Neural progenitor cell (in vitro differentiated cells): ENCODE measurements at regions not wholly inside any gene's neighbourhood (a gene's known extent, or its start where the extent isn't known, plus 50 kb on each side); places are given as distances from the start of the nearest gene placed in this dataset.

Source experiments
- DNase-seq: peaks from one replicate; pipeline ENCODE4 v3.0.0-alpha.2; 2016; ENCODE audit warnings: low spot score
- H2AFZ ChIP-seq: fragments of 200-600 bp; sonication (generic); replicated peaks from 2 replicates; pipeline ENCODE4 v1.6.1; 2016; ENCODE audit warnings: antibody characterized with exemption
- H3F3A ChIP-seq: fragments of 200-600 bp; sonication (generic); 2 replicates; pipeline ENCODE4 v1.6.1; 2016; ENCODE audit warnings: antibody characterized with exemption, low read depth
- H3K27ac ChIP-seq: fragments of 200-600 bp; sonication (generic); 2 replicates; pipeline ENCODE4 v1.5.1; 2016; ENCODE audit warnings: mild to moderate bottlenecking
- H3K27me3 ChIP-seq: fragments of 200-600 bp; sonication (generic); 2 replicates; pipeline ENCODE4 v1.6.1; 2016; ENCODE audit warnings: mild to moderate bottlenecking, moderate library complexity
- H3K36me3 ChIP-seq: fragments of 200-600 bp; sonication (generic); 2 replicates; pipeline ENCODE4 v1.5.1; 2016
- H3K4me1 ChIP-seq: fragments of 200-600 bp; sonication (generic); 2 replicates; pipeline ENCODE4 v1.6.1; 2016; ENCODE audit warnings: mixed run types
- H3K4me2 ChIP-seq: fragments of 200-600 bp; sonication (generic); 2 replicates; pipeline ENCODE4 v1.6.1; 2016
- H3K4me3 ChIP-seq: fragments of 200-600 bp; sonication (generic); 2 replicates; pipeline ENCODE4 v1.5.1; 2016
- H3K79me2 ChIP-seq: fragments of 200-600 bp; sonication (generic); 2 replicates; pipeline ENCODE4 v1.6.1; 2016; ENCODE audit warnings: low read depth
- H3K9ac ChIP-seq: fragments of 200-600 bp; sonication (generic); 2 replicates; pipeline ENCODE4 v1.6.1; 2016
- H3K9me3 ChIP-seq: fragments of 200-600 bp; sonication (generic); 2 replicates; pipeline ENCODE4 v1.5.1; 2016; ENCODE audit warnings: low read depth
- H4K20me1 ChIP-seq: fragments of 200-600 bp; sonication (generic); 2 replicates; pipeline ENCODE4 v1.6.1; 2016; ENCODE audit warnings: low read depth
- H3K27ac Mint-ChIP-seq: 3 replicates; pipeline ENCODE4 v1.8.0; 2021; ENCODE audit warnings: mixed read lengths
- H3K27me3 Mint-ChIP-seq: 2 replicates; pipeline ENCODE4 v1.8.0; 2022; ENCODE audit warnings: low read depth, mild to moderate bottlenecking, inconsistent platforms, moderate library complexity, mixed read lengths; ENCODE audit not compliant: insufficient read depth
- H3K36me3 Mint-ChIP-seq: 3 replicates; pipeline ENCODE4 v1.8.0; 2021; ENCODE audit warnings: mixed read lengths
- H3K4me1 Mint-ChIP-seq: 3 replicates; pipeline ENCODE4 v1.8.0; 2021; ENCODE audit warnings: mixed read lengths
- H3K4me3 Mint-ChIP-seq: 3 replicates; pipeline ENCODE4 v1.8.0; 2021; ENCODE audit warnings: mild to moderate bottlenecking, moderate library complexity, mixed read lengths
- H3K9me3 Mint-ChIP-seq: 3 replicates; pipeline ENCODE4 v1.8.0; 2020; ENCODE audit warnings: mixed read lengths
- EZH2 ChIP-seq: fragments of 200-600 bp; sonication (generic); IDR thresholded peaks from 2 replicates; pipeline ENCODE4 v1.6.1; 2017; ENCODE audit warnings: antibody characterized with exemption, mild to moderate bottlenecking, moderate library complexity
- EZH2phosphoT487 ChIP-seq: fragments of 200-600 bp; sonication (generic); IDR thresholded peaks from 2 replicates; pipeline ENCODE4 v1.6.1; 2017; ENCODE audit warnings: antibody characterized with exemption
- TF ChIP-seq, protein P1 (sequence below): fragments of 200-600 bp; sonication (generic); IDR thresholded peaks from 2 replicates; pipeline ENCODE4 v1.5.1; 2017; ENCODE audit warnings: antibody characterized with exemption, mild to moderate bottlenecking

DNA sequence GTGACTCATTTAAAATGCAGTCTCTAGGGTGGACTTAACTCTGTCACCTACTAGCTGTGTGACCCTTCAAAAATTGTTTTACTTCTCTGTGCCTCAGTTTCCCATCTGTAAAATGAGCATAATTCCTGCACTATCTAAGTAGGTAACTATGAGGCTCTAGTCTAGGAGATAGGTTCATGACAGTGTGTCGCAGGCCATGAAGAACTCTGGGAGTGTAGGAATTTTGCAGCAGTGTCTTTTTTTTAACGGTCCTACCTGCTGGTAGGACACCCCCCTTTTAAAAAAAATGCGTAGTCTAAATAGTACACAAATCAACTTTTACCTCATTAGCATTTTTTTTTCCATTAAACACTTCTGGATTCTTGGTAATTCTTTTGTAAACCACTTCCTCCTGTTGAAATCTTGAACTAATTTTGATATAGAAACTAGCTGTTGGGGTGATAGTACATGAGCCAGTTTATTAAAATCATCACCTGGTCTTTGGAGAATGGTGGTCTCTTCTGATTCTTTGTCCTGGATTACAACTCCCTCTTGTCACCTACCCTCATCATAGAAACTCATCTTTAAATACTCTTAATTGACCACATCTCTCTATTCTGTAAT is 86.0 kb upstream of the SLC38A2 start:
- no peak for DNase-seq
- H2AFZ ChIP-seq: no peak overlapping the region
- H3K27me3 Mint-ChIP-seq: no peaks in the 10 kb centered on the region
- H3K4me3 Mint-ChIP-seq: no peak overlapping the region
- TF ChIP-seq EZH2 (no peak), EZH2phosphoT487 (no peak)
- TF ChIP-seq, protein P1, sequence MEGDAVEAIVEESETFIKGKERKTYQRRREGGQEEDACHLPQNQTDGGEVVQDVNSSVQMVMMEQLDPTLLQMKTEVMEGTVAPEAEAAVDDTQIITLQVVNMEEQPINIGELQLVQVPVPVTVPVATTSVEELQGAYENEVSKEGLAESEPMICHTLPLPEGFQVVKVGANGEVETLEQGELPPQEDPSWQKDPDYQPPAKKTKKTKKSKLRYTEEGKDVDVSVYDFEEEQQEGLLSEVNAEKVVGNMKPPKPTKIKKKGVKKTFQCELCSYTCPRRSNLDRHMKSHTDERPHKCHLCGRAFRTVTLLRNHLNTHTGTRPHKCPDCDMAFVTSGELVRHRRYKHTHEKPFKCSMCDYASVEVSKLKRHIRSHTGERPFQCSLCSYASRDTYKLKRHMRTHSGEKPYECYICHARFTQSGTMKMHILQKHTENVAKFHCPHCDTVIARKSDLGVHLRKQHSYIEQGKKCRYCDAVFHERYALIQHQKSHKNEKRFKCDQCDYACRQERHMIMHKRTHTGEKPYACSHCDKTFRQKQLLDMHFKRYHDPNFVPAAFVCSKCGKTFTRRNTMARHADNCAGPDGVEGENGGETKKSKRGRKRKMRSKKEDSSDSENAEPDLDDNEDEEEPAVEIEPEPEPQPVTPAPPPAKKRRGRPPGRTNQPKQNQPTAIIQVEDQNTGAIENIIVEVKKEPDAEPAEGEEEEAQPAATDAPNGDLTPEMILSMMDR: no peak
- no peaks in the 10 kb centered on the region for H3K36me3 Mint-ChIP-seq
- H3K9ac ChIP-seq: no peak overlapping the region
- H3K4me2 ChIP-seq: no peak overlapping the region
- no peaks in the 10 kb centered on the region for H3K36me3 ChIP-seq
- no peaks in the 10 kb centered on the region for H4K20me1 ChIP-seq
- H3K79me2 ChIP-seq: no peaks in the 10 kb centered on the region
- H3K4me1 Mint-ChIP-seq: no peaks in the 10 kb centered on the region
- no peak overlapping the region for H3K27ac Mint-ChIP-seq
- H3K27ac ChIP-seq: no peak overlapping the region
- H3F3A ChIP-seq: no peaks in the 10 kb centered on the region
- H3K9me3 Mint-ChIP-seq: no peaks in the 10 kb centered on the region
- no peak overlapping the region for H3K4me3 ChIP-seq
- H3K4me1 ChIP-seq: no peaks in the 10 kb centered on the region
- no peaks in the 10 kb centered on the region for H3K27me3 ChIP-seq
- H3K9me3 ChIP-seq: no peaks in the 10 kb centered on the region

GRCh38 chr12:46457958-46458357 is 85.4 kb upstream of the SLC38A2 start:
- no peaks in the 10 kb centered on the region for H3K79me2 ChIP-seq
- H3K27ac Mint-ChIP-seq: no peak overlapping the region
- H3K4me3 ChIP-seq: no peak overlapping the region
- no peaks in the 10 kb centered on the region for H4K20me1 ChIP-seq
- no peaks in the 10 kb centered on the region for H3K27me3 Mint-ChIP-seq
- H3K4me1 ChIP-seq: no peaks in the 10 kb centered on the region
- no peak for DNase-seq
- H3K9ac ChIP-seq: no peak overlapping the region
- no peak overlapping the region for H3K27ac ChIP-seq
- TF ChIP-seq, protein P1: no peak
- no peak for TF ChIP-seq EZH2
- TF ChIP-seq EZH2phosphoT487: no peak
- no peaks in the 10 kb centered on the region for H3K9me3 ChIP-seq
- H3K4me3 Mint-ChIP-seq: no peak overlapping the region
- H3K36me3 ChIP-seq: no peaks in the 10 kb centered on the region
- no peaks in the 10 kb centered on the region for H3K27me3 ChIP-seq
- no peaks in the 10 kb centered on the region for H3K36me3 Mint-ChIP-seq
- no peaks in the 10 kb centered on the region for H3F3A ChIP-seq
- no peak overlapping the region for H2AFZ ChIP-seq
- H3K4me2 ChIP-seq: no peak overlapping the region
- no peaks in the 10 kb centered on the region for H3K4me1 Mint-ChIP-seq
- no peaks in the 10 kb centered on the region for H3K9me3 Mint-ChIP-seq

GRCh38 chr12:46456356-46457334 is 84.1 kb upstream of the SLC38A2 start:
- H3K4me2 ChIP-seq: no peak overlapping the region

More at GRCh38 chr12:46456356-46457334, 84.1 kb upstream of the SLC38A2 start:
- H4K20me1 ChIP-seq: no peaks in the 10 kb centered on the region
- no peaks in the 10 kb centered on the region for H3K79me2 ChIP-seq
- Mint-ChIP-seq H3K4me1 (peaks cover 2% of the 10 kb centered on the region), H3K27ac (no peak overlapping the region), H3K9me3 (no peaks in the 10 kb centered on the region), H3K27me3 (peaks cover 3% of the 10 kb centered on the region), H3K36me3 (no peaks in the 10 kb centered on the region), H3K4me3 (no peak overlapping the region)
- H2AFZ ChIP-seq: no peak overlapping the region
- peaks cover 5% of the 10 kb centered on the region for H3K4me1 ChIP-seq
- H3K9ac ChIP-seq: no peak overlapping the region
- H3K4me3 ChIP-seq: no peak overlapping the region
- H3F3A ChIP-seq: no peaks in the 10 kb centered on the region
- no peaks in the 10 kb centered on the region for H3K27me3 ChIP-seq
- no peak overlapping the region for H3K27ac ChIP-seq
- no peaks in the 10 kb centered on the region for H3K9me3 ChIP-seq
- DNase-seq: no peak
- TF ChIP-seq EZH2 (no peak), EZH2phosphoT487 (no peak)
- TF ChIP-seq, protein P1: no peak
- H3K36me3 ChIP-seq: no peaks in the 10 kb centered on the region
